ENCODE measurements at regions not wholly inside any gene's neighbourhood (a gene's known extent, or its start where the extent isn't known, plus 50 kb on each side); places are given as distances from the start of the nearest gene placed in this dataset.

DNA sequence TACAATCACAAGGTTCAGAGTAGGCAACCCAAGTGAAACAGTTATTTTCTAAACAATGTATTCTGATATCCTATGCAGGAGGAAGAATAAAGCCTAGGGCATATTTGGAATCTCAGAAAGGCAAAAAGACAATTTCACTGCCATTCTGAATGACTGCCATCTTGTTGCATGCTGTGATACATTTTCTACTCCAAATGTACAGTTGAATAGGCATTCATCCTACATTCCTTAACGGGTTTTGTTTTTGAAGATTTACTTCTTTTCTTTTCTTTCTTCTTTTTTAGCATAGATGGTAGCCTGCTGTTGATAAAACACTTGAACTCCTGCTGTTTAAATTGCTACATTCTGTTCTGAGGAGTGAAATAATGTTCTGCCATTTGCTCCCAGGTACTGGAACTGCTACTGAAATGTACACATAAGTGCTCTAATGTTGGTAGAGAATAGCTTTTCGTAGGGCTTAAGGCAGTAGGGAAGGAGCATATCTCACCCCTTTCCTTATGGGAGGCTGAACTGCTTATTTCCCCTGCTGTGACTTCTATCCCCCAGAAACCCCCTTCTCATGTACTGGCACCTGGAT, 506.8 kb downstream of the DNAJB9 start:
- H3K4me3 ChIP-seq (ENCODE audit: low read length): no peak overlapping the region
- DNase-seq (ENCODE audit: low read depth, low spot score): no peak

DNA sequence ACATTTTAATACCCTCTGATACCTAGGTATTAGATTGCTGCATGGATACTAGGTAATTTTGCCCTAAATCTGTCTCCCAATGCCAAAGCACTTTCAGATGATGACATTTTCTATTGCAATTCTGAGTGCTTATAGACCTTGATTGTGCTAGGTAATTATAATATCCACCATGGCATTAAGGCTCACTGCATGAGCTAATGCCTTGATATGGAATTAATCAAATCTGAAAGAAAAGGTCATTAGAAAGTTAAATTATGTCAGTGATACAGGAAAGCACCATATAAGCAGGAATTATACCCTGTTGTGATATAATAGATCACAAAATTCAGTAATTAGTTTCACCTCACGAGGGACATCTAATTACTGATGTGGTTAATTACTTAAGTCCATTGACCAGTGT, 521.4 kb downstream of the DNAJB9 start:
- no peak for DNase-seq (ENCODE audit: low read depth, low spot score)
- no peak overlapping the region for H3K4me3 ChIP-seq (ENCODE audit: low read length)

DNA sequence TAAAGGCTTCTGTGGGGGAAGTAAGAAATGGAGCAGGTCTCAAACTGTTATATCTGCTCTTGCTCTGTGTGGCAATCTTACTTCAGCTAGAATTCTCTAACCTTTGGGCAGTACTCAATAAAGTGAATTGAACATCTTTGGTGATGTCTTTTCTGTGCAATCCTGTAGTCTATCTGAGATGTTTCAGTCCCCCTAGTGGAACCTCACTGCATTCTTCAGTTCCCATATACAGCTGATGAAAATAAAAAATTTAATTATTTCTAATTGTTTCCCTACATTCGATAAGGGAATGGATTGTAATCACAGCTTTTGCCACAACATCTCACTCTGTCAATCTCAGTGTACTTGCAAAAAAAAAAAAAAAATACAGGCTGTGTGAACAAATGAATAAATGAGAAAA, 522.6 kb downstream of the DNAJB9 start:
- no peak overlapping the region for H3K4me3 ChIP-seq (ENCODE audit: low read length)
- DNase-seq (ENCODE audit: low read depth, low spot score): no peak

DNA sequence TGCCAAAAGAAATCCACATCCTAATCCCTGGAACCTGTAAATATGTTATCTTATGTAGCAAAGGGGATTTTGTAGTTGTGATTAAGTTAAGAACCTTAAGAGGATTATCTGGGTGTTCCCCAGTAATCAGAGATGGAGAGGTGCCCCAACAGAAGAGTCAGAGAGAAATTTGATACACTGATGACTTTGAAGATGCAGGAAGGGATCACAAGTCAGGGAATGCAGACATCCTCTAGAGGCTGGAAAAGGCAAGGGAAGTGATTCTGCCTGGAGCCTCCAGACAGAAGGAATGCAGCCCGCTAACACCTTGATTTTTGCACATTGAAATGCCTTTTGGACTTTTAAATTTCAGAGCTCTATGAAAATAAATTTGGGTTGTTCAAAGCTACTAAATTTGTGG, 531.7 kb downstream of the DNAJB9 start:
- H3K4me3 ChIP-seq (ENCODE audit: low read length): no peak overlapping the region
- DNase-seq (ENCODE audit: low read depth, low spot score): no peak

DNA sequence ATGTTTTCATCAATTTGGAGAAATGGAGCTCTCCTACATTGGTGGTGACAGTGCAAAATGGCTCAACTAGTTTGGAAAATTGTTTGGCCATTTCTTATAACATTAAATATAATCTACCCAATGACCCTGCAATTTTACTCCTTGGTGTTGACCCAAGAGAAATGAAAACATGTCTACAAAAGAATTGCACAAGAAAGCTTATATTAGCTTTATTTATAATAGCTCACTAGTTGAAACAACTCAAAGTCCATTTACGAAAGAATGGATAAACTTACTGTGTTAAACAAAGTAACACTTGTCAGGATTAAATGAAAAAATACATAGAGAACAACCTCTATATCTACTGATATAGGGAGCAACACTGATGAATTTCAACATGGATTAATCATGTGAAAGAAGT, 539.9 kb downstream of the DNAJB9 start:
- H3K4me3 ChIP-seq (ENCODE audit: low read length): no peak overlapping the region
- DNase-seq (ENCODE audit: low read depth, low spot score): no peak

DNA sequence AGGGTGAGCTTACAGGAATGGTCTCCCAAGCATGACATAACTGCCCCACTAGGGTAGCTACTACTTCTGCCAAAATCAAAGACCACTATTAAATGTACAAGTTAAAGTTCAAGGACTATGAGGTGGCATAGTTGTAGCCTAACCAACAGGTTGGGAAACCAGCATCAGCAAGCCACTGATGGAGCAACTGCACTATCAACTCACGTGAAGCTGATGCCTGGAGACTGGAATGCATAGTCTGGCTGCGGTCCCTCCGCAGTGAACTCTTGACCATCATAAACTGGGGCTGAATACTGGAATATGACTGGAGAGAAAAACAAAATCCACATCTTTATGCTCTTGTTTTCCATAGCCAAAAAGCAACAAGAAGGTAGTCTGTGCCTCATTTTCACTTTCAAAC, 541.4 kb downstream of the DNAJB9 start:
- DNase-seq (ENCODE audit: low read depth, low spot score): no peak
- H3K4me3 ChIP-seq (ENCODE audit: low read length): no peak overlapping the region

DNA sequence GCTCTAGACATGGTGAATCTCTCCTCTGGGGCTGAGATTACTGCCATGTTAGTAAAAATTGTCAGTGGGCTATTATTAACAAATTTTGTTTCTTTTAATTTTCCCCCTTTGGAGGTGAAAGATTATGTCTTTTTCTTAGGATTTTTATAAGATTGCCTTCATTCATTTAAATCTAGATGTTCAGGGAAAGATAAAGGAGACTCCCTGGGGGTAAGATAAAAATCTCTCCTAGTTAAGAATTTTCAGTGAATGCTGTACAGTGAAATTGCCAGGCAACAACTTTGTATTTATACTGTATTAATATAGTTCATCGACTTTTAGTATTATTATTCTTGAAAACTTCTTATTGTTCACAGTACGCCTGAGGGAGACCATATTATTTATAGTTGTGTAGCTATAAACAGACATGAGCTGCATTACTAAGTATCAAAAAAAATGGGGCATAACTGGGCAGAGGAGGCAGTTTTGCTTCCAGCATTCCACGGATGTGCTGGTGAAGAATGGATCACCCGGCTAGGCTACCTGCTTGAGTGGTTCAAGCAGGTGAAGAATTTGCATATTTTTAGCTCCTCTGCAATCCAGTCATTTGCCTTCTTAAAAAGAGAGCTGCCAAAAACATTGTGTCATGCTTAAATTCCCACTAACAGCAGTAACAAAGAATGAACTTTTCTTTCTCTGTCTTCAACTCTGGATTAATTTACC, 552.1 kb downstream of the DNAJB9 start:
- DNase-seq (ENCODE audit: low read depth, low spot score): no peak
- no peak overlapping the region for H3K4me3 ChIP-seq (ENCODE audit: low read length)

DNA sequence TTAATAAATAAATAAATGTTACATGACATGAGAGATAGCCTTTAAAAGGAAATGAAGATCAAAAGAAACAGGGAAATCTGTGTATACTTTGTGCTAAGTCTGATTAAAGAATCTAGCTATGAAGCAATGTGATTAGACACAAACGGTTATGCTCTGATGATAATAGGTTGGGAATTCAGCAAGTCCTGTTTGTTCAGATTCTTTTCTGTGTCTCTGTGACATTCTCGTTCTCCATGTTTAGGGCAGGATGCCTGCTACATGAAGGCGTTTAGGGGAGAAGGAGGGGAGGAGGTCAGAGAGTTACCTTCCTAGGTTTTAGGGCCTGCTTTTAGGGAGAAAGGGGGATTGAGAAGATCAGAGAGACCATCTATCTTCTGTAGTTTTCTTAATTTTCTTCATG, 555.3 kb downstream of the DNAJB9 start:
- no peak for DNase-seq (ENCODE audit: low read depth, low spot score)
- no peak overlapping the region for H3K4me3 ChIP-seq (ENCODE audit: low read length)

DNA sequence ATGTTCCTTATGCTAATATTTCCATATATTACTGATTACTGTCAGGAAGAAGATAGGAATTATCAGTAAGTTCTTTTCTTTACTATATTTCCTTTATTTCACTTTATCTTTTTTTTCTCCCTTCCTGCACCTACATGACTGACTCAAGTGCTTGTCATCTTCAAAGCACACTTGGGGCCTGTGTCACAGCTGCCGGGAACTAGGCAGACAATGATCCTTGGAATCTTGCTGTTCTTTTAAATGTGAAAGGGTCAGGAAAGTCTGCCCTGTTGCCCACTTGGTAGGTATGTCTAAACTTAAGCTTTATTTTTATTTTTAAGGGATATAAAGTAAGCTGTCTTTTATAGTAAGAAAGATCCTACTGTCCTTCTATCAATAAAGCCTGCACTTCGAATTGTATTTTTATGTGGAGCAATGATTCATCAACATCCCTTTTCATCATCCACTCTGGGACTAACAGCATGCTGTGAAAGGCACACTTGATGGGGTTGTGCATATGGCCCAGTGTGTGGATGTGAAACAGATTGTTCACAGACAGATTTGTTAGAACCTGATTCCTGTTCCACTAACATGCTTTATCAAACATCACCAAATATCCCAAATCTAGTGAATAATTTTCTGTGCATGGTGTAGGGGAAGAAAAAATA, 556.9 kb downstream of the DNAJB9 start:
- no peak for DNase-seq (ENCODE audit: low read depth, low spot score)
- no peak overlapping the region for H3K4me3 ChIP-seq (ENCODE audit: low read length)

DNA sequence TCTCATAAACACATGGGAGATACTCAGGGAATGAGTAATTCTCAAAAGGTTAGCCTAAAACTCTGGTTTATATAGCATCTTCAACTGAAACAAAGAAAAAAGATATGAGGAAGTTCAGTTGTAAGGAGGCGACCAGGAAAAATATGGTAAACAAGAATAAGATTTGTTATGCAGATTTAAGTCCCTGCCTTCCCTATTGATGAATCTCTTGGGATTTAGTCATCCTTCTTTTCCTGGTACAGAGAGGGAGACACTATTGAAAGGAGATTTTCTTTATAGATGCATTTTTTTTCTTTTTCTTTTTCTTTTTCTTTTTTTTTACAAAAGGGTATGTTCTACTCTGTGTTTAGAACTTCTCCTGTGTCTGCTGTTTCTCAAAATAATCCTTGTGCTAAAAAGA, 557.5 kb downstream of the DNAJB9 start:
- no peak overlapping the region for H3K4me3 ChIP-seq (ENCODE audit: low read length)
- no peak for DNase-seq (ENCODE audit: low read depth, low spot score)

DNA sequence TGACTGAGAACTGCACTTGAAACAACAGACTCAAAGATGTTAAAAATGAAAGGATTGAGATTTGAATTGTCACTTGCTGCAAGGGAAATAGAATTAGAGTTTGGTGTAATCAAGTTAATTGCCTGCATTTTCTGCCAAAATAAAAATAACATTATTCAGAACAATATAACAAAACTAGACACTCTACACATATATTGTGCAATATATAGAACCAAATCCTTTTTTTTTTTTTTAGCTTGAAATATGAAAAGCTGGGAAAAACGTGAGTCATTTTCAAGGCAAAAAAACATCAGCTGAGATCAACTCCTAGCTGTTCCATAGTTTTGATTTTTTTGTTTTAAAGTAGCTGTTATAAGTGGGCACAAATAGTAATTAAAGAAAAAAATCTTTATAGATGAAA, 561.5 kb downstream of the DNAJB9 start:
- no peak for DNase-seq (ENCODE audit: low read depth, low spot score)
- H3K4me3 ChIP-seq (ENCODE audit: low read length): no peak overlapping the region

DNA sequence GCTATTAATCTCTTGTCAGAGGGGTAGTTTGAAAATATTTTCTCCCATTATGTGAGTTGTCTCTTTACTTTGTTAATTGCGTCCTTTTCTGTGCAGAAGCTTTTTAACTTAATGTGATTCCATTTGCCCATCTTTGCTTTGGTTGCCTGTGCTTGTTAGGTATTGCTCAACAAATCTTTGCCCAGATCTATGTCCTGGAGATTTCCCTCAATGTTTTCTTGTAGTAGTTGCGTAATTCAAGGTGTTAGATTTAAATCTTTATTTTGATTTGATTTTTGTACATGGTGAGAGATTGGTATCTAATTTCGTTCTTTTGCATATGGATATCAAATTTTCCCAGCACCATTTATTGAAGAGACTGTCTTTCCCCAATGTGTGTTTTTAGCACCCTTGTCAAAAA, 567.2 kb downstream of the DNAJB9 start:
- no peak for DNase-seq (ENCODE audit: low read depth, low spot score)

DNA sequence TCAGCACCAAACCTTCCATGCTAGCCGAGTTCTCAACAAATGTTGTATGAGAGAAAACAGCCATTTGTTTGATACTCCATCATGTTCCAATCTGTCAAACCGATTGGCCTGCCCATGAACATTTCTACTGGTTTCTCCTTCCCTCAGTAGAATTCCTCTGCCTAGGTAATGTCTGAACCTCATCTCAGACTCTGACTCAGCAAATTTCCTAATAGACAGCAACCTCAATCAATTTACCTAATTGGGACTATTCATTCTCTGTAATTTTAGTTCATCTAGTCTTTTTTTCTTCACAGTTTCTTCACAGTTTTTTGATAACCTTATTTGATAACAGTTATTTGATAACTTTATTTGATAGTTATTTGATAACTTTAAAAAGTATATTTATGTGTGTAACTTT, 585.1 kb downstream of the DNAJB9 start:
- DNase-seq (ENCODE audit: low read depth, low spot score): no peak
- H3K4me3 ChIP-seq (ENCODE audit: low read length): no peak overlapping the region

More for the DNA sequence above, 567.2 kb downstream of the DNAJB9 start:
- H3K4me3 ChIP-seq (ENCODE audit: low read length): no peak overlapping the region

DNA sequence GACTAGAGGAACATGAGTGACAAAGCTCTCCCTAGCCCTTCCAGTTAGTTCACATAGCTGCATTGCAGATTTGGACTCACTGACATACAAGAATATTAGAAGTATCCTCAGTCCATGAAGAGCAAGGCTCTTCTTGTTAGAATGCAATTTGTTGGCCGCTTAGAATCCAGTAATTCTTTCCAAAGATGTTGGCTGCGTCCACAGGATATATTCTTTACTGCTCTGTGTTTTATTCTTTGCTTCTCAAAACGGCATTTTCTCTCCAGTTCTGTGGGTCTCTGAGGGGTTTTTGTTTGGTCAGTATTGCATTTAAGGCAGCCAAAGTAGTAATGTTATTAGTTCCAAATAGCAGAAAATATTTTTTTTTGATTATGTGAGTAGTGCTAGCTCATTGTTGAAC, 588.6 kb downstream of the DNAJB9 start:
- H3K4me3 ChIP-seq (ENCODE audit: low read length): no peak overlapping the region

DNA sequence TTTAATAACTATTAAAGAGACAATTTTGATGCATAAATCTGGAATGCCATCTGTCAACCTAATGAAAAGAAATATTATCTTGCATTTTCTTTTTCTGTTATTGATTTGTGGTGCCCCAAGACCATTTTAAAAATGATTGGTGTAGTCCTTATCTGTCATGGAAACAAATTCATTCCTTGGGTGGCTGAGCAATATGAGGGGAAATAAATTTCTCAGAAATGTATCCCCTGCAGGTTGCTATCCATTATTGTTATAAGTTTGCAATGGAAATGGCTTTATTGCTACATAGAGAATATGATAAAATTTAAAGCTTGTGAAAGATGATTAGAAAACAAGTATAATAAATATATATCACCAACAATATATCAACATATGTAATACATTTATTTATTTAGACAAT, 607.0 kb downstream of the DNAJB9 start:
- H3K4me3 ChIP-seq (ENCODE audit: low read length): no peak overlapping the region
- no peak for DNase-seq (ENCODE audit: low read depth, low spot score)

More for the DNA sequence above, 588.6 kb downstream of the DNAJB9 start:
- no peak for DNase-seq (ENCODE audit: low read depth, low spot score)

DNA sequence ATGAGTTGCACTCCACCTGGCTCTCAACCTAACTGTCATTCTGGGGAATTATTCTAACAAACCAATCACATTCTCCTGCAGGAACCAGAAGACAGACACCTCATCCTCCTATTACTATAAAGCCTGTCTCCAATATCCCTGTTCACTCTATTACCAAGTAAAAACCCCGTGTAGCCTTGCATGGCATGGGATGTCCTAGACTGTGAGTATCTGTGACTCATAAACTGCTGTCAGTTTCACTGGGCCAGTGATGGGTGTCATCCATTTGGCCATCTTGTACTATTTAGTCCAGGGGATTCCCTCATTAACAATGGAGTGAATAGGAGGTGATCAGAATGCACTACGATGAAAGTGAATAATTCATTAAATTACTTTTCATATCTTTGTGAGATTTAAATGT, 608.7 kb downstream of the DNAJB9 start:
- H3K4me3 ChIP-seq (ENCODE audit: low read length): no peak overlapping the region
- no peak for DNase-seq (ENCODE audit: low read depth, low spot score)

DNA sequence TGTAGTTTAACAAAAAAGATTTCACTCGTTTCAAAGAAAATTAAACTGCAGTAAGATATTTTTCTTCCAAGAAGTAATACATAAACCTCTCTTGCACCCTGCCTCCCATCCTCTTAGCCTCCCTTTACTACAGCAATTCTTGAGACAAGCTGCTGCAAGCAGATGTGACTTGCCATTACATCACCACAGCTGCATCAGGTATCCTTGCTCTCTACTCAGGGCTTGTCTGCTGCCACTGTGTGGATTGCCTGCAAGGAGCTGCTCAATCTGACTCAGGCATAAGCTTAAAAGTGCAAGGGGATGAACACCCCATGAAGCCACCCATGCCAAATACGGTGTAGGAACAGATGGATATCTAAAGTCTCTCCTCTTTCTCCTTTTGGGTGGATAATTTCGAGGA, 609.9 kb downstream of the DNAJB9 start:
- no peak overlapping the region for H3K4me3 ChIP-seq (ENCODE audit: low read length)
- no peak for DNase-seq (ENCODE audit: low read depth, low spot score)

DNA sequence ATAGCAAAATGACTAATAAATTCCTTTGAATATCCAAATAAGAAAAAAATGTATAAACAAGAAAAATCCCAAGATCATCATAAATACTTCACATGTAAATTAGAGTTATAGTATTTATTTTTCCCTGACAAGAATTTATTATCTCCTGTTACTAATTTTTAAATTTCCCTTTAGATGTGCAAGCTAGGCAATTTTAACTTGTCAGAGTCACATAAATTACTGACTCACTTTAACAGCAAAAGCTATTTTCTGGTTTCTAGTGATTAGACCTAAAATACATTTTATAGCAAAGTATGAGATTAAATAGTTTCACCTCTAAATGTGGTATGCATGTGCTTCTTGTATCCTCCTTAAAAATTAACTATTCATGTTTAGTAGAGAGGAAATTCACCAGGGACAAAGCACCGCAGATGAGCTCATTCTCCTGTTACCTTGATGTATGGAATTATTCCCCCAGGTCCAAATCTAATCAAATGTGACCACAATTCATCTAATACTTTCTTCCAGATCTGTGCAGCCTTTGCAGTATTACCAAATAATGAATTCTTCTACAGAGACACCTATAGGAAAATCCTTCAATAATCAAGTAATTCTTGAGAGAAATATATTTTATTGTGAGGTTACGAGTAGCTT, 621.2 kb downstream of the DNAJB9 start:
- DNase-seq (ENCODE audit: low read depth, low spot score): no peak
- H3K4me3 ChIP-seq (ENCODE audit: low read length): no peak overlapping the region

DNA sequence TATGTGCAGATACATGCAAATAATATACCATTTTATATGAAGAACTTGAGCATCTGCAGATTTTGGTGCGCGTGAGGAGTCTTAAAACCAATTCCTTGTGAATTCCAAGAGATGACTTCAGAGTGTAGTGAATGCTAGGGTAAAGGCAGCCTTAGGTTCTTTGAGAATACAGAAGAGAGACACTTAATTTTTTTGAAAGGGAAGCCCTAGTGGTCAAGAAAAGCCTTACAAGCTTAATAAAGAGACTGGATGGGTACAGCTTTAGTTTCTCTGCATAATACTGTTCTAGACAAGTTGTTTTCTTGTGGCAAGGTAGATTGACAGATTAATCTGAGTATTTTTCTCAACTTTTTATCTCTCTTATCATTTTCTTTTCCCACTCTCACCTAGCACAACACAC, 636.5 kb downstream of the DNAJB9 start:
- DNase-seq (ENCODE audit: low read depth, low spot score): no peak
- no peak overlapping the region for H3K4me3 ChIP-seq (ENCODE audit: low read length)

DNA sequence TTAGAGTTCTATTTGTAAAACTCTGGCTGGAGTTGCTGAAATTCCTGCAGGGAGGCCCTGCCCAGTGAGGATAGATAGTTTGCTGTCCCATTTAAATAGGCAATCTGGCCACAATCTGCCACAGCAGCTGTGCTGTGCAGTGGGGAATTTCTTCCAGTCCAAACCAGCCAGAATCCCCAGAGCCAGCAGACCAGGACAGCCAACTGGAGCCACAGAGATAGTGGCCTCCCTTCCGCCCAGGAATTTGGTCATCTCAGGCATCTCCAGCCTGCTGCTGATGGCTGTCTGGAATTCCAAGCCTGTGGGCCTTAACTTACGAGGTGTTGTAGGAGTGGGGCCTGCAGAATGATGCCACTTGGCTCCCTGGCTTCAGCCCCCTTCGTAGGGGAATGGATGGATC, 643.4 kb downstream of the DNAJB9 start:
- DNase-seq (ENCODE audit: low read depth, low spot score): no peak
- H3K4me3 ChIP-seq (ENCODE audit: low read length): no peak overlapping the region

Measured in Jurkat, Clone E6-1 (cell line).